ENCODE measurements at regions not wholly inside any gene's neighbourhood (a gene's known extent, or its start where the extent isn't known, plus 50 kb on each side); places are given as distances from the start of the nearest gene placed in this dataset.

DNA sequence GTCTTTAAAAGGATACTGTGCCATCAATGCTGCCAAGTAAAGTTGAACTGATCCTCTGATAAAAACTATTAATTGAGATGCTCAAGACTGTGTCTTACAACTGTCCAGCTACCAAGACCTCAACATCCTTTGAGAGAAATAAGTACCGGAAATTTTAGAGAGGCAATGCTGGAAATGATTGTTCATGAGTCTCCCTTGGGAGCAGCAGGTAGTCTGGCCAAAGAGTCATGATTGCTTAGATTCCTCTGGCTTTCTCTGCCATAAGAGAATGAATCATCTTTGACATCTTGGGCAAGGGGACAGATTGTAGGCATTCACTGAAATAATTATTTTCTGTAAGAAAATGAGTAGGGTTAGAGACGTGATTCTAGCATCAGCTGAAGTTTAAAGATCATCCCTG lies 466.6 kb upstream of the DAB2 start:
- DNase-seq (ENCODE audit: low read depth): peak; percentile 72
- H3K4me3 ChIP-seq (ENCODE audit: low read depth, low read length): no peak overlapping the region

DNA sequence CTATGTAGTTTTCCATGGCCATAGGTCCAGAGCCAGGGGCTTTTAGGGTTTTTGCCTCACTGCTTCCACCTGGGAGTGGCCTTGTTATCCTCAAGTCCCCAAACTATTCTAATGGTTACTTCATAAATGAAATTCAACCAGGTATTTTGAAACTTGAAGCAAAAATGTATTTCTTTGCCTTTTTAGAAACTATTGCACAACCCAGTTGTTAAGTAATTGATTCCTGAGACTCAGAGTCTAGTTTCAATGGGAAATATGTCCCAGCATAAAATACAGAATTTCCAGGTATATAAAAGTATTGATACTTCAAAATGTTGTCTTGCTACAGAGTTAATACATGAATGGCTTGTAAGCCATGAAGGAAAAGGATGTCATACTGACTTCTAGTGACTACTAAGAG lies 456.2 kb upstream of the DAB2 start:
- no peak overlapping the region for H3K4me3 ChIP-seq (ENCODE audit: low read depth, low read length)
- DNase-seq (ENCODE audit: low read depth): no peak

DNA sequence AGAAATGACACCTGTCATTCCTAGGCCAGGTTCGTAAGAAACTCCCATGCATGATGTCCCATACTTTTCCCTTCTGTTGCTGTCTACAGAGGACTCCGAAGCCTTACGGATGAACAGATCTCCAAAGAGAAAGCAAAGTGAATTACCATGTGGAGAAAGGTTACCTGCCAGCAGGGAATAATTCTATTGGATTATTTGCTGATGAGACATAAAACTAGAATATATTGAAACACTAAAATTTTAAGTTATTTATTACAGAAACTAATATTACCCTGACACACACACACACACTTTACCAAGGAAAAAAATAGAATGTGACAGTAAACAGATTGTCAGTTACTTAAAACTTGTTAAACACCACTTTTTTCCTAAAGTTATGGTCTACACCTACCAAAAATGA lies 452.7 kb upstream of the DAB2 start:
- no peak overlapping the region for H3K4me3 ChIP-seq (ENCODE audit: low read depth, low read length)
- DNase-seq (ENCODE audit: low read depth): no peak

DNA sequence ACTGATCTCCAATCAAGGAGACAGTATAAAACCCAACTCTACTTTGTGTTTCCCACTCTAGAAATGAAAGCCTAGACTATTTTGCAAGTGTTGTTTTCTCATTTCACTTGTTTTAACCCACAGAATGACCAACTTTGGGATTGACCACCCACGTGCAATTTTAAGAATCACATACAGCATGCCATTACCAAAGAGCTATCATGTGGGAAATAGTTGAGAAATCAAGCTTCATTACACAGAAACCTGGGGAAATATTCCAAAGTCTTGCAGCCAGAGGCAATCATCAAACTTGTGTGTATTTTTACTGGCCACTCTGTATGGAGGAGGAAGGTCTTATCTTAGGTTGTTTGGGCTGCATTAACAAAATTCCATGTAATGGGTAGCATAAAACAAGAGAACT lies 451.4 kb upstream of the DAB2 start:
- no peak overlapping the region for H3K4me3 ChIP-seq (ENCODE audit: low read depth, low read length)
- no peak for DNase-seq (ENCODE audit: low read depth)

DNA sequence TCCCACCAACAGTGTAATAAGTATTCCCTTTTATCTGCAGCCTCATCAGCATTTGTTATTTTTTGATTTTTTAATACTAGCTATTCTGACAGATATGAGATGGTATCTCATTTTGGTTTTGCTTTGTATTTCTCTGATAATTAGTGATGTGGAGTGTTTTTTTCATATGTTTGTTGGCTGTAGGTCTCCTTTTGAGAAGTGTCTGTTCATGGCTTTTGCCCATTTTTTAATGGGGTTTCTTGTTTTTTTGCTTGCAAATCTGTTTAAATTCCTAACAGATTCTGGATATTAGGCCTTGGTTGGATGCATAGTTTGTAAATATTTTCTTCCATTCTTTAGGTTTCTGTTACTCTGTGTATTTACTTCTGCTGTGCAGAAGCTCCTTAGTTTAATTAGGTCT lies 445.4 kb upstream of the DAB2 start:
- DNase-seq (ENCODE audit: low read depth): no peak
- no peak overlapping the region for H3K4me3 ChIP-seq (ENCODE audit: low read depth, low read length)

DNA sequence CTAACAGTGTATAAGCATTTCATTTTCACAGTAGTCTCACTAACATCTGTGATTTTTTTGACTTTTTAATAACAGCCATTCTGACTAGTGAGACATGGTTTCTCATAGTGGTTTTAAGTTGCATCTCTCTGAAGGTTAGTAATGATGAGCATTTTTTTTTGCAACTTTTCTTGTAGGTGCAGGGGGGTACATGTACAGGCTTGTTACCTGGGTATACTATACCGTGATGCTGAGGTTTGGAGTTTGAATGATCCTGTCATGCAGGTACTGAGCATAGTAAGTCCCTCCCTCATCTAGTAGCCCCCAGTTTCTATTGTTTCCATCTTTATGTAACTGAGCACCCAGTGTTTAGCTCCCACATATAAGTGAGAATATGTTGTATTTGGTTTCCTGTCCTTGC lies 444.6 kb upstream of the DAB2 start:
- H3K4me3 ChIP-seq (ENCODE audit: low read depth, low read length): no peak overlapping the region
- DNase-seq (ENCODE audit: low read depth): no peak

DNA sequence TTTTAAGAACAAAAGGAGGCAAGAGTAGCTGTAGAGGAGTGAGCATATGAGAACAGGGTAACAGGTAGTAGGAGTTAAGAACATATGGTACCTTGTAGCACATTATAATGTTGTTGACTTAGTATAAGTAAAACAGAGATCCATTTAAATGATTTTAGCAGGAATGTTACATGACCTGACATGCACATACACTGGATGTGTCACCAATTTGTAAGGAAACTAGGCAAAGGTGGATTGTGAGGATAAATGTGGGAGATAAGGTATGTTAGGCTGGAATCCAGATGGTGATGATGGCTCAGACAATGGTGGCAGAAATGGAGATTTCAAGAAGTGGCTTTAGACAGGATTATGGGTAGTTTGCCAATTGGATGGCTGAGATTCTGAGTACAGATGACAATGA lies 443.1 kb upstream of the DAB2 start:
- H3K4me3 ChIP-seq (ENCODE audit: low read depth, low read length): no peak overlapping the region
- DNase-seq (ENCODE audit: low read depth): no peak

DNA sequence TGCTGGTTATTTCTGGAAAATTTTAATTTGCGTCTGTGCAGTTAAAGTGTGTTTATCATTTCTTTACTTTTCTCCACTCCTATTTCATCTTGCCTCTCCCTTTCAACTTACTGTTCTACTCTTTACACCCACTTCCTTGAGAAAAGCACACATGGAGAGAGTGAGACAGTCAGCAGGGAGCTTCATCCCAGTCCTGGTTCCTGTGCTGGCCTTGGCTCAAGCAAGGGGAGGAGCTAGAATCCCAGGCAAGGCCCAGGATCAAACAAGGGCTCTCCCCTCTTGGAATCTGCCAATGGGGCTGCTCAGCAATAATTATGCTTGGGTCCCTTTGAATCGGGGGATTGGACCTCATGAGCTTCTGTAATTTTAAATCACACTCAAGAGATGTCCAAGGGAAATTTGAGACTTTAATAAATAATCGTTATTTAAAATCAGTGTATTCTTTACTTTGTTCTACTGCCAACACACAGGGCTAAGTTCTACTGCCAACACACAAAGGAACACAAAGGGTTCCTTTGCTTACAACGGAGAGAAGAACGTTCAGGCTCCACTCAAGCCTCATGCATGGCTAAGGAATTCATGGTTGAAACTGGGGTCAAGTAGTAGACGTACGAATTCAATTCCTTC lies 439.3 kb upstream of the DAB2 start:
- no peak for DNase-seq (ENCODE audit: low read depth)
- H3K4me3 ChIP-seq (ENCODE audit: low read depth, low read length): no peak overlapping the region

DNA sequence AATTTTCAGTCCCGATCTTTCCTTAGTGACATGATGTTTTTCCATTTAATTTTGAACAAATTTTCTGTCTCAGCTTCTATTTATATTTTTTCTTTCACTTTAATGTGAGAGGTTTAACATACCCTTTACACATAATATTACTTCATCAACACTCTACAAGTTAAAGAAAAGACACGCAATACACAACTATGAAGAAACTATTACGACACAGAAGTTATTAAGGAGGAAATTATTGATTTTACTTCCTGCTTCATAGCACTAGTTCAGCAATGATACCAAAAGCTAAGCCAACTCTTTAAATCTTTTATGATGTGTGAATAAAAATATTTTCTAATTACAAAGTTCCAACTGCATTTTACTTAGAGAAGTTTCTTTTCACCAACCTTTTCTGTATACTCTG lies 432.3 kb upstream of the DAB2 start:
- DNase-seq (ENCODE audit: low read depth): no peak
- H3K4me3 ChIP-seq (ENCODE audit: low read depth, low read length): no peak overlapping the region

DNA sequence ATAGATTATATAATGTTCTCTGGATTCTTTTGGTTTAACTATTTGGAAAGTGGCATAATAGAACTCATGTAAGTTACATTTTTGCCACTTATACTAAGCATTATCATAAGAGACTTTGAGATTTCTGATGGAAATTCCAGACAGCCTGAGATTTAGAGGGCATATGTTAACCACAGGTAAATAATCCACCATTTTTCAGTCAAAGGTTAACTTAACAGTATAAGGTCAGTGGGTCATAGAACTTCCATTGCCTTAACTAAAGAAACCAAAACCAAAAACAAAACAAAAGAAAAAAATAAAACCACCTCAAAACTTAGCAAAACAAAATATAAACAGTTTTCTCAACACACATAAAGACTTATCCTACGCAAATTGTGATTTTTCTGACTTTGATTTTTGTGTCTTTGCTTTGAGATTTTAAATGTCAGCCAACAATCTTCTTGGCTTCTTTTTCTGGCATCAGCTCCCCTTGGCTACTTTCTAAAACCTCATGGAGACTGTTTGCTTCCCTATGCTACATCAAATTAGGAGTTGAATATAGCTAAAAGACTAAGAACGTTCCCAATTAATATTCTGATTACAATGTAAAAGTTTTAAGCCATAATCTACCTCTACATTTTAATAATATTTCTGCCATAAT lies 430.1 kb upstream of the DAB2 start:
- no peak for DNase-seq (ENCODE audit: low read depth)
- H3K4me3 ChIP-seq (ENCODE audit: low read depth, low read length): no peak overlapping the region

DNA sequence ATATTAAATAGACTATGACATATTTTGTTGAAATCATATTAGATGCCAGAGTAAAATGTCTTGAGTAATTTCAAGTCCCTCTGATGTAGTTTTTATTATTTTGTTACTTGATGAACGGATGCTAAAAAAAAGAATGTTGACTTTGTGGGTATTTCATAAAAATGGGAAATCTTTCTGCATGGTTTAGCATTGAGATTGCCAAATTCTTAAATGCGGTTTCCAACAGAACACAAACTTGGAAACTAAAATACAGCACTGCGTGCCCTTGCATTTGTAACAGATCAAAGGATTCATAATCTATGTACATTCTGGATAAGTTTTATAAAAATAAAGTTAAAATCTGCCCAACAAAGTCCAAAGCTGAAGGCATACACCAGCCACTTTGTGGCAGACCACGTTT lies 425.5 kb upstream of the DAB2 start:
- no peak for DNase-seq (ENCODE audit: low read depth)
- H3K4me3 ChIP-seq (ENCODE audit: low read depth, low read length): no peak overlapping the region

DNA sequence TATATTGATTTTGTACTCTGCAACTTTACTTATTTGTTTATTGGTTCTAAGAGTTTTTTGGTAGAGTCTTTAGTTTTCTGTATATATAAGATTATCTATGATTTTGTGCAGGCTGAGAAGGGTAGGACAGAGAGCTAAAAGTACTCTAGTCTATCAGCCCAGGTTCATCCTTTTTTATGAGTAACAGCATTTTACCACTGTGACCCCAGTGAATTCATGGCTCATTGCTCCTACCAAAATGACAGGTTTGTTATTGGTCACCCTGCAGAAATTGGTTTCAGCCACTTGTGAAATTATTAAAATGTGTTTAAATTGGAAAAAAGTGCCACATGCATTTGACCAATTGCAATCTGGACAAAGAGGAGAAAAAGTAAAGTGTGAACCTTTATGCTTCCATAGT lies 421.4 kb upstream of the DAB2 start:
- H3K4me3 ChIP-seq (ENCODE audit: low read depth, low read length): no peak overlapping the region
- no peak for DNase-seq (ENCODE audit: low read depth)

DNA sequence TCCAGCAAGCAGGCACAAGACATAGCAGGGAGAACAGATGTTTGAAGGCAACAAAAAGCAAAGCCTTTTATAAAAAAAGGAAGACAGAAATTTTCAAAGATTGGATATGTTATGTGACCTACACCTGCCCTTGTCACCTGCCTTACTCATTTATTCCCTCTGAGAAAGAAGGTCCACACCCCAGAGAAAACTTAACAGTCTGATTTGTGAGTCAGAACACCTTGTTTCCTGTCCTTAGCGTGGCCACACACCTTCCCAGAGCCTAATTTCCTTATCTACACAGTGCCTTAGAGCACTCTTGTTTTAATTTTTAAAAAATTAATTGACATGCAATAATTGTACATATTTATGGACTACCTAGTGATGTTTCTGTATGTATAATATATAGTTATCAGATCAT lies 419.0 kb upstream of the DAB2 start:
- no peak overlapping the region for H3K4me3 ChIP-seq (ENCODE audit: low read depth, low read length)
- DNase-seq (ENCODE audit: low read depth): no peak

DNA sequence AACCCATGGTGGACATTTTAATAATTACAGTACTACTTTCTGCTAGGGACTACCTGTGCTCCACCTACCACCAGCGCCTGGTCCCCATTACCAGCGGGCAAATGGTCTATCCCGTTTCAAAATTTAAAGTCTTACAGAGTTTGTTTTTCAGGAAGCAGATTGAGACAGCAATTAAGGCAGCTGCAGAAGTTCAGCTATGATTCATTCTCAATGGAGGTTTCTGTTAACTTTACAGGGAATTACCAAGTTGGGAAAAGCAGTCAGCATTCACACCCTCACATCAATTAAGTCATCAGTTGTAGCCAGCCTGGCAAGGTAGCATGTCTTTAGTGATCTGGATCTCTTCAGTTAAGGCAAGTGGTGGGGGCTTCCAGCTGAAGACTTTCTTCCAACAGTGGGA lies 410.6 kb upstream of the DAB2 start:
- H3K4me3 ChIP-seq (ENCODE audit: low read depth, low read length): no peak overlapping the region
- no peak for DNase-seq (ENCODE audit: low read depth)

DNA sequence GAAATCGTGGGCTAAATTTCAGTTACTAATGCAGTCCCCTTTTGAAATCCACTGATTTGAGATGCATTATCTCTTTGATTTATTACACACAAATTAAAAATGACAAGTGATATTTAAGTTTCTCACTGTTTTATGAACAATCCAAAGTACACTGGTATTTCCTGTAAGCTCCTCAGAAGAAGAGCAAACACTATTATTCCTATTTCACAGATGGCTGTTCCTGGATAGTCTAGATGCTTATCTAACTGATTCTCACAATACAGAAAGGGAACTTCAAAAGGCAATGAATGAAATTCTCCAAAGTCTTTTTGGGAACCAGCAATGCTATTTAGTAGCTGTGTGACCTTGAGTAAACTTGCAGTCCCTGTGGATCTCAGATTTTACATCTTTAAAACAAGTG lies 404.7 kb upstream of the DAB2 start:
- no peak for DNase-seq (ENCODE audit: low read depth)
- H3K4me3 ChIP-seq (ENCODE audit: low read depth, low read length): no peak overlapping the region

DNA sequence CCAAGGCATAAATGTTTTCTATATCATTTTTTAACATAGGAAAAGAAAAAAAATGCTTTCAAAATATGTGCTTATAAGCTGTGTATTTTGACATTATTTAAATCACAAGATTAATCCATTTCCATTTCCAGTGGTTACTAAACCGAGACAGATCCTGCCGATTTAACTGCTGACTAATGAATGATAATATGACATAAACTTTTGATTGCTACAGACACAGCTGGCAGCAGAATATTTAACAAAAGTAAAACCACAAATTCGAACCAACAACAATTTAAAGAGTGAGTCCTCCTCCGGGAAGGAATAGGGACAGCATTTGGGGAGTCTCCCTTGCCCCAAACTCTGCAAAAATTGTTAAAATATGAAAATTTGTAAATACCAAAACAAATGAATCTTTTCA lies 401.3 kb upstream of the DAB2 start:
- no peak overlapping the region for H3K4me3 ChIP-seq (ENCODE audit: low read depth, low read length)
- no peak for DNase-seq (ENCODE audit: low read depth)

DNA sequence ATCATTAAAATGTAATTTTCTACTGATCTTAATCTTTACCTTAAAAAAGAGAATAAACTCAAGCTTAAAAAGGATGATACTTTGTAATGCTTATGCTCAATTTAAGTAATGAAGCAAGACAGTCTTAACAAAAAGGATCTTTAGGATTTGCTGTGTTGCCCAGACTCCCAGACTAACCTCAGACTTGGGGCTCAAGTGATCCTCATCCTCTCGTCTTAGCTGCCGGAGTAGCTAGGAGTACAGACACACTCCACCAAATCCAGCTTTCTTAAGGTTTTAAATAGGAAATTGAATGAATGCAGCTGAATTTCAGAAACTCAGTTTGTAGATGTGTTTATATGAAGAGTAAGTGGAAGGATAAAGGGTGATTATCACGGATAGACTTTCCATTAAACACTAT lies 400.5 kb upstream of the DAB2 start:
- no peak overlapping the region for H3K4me3 ChIP-seq (ENCODE audit: low read depth, low read length)
- DNase-seq (ENCODE audit: low read depth): no peak

DNA sequence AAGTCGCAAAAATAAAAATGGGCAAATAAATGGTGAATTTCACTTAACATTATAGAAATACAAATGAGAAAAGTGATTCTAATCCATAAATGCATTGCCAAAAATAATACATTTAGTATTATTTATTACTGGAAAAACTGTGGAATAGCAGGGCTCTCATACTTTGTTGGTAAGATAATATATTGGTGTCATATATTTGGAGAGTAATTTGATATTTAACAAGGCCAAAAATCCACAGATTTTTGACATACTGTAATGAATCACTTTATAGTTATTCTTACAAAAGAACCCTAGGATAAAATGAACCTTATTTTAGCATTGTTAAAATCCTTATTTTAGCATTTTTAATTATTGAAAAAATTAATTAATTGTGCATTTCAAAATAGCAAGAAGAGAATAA lies 397.2 kb upstream of the DAB2 start:
- no peak overlapping the region for H3K4me3 ChIP-seq (ENCODE audit: low read depth, low read length)
- no peak for DNase-seq (ENCODE audit: low read depth)

DNA sequence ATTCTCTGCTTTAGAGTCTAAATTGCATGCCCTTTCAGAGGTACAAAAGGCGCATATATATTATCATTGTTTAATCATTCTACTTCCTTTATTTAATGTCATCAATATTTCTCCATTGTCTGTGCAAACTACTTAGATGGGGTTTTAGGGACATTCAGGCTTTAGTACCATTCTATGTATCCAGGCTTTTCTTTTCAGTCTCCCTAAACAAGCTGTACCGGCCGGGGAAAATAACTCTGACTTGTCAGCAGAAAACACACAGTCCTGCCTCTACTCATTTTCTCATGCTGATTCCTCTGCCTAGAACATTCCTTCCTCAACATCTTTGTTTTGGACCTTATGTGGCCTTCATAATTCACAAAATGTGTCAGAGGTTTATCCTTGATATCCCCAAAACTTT lies 392.1 kb upstream of the DAB2 start:
- no peak for DNase-seq (ENCODE audit: low read depth)
- no peak overlapping the region for H3K4me3 ChIP-seq (ENCODE audit: low read depth, low read length)

DNA sequence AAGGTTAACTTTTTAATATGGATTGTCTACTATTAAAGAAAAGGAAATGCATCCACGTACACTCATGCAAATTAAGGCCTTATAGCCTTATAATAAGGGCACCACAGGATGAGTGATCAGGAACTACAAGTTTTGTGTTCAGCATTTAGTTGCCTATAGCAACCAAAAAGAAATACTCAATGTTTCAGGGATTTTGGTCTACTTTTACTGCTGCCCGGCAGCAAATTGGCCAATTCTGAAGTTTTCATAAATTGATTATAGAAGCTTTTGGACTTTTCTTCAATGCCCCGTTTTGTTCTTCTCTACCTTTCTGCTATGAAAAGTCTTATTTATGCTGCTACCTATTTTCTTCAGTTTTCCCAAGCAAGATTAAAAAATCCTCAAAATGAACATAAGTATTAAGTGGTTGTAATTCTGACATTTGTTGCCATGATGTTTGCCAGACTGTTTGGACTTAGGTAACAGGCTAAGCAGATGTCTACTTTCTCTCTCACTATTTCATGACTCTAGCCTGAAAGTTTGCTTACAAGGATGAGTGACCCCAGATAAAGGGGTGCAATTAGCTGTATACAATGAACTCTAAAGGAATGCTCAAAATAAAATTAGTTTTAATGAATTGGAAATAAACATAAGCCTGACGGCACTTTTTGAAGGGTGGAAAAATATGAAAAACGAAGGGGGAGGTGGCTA lies 391.5 kb upstream of the DAB2 start:
- no peak for DNase-seq (ENCODE audit: low read depth)
- H3K4me3 ChIP-seq (ENCODE audit: low read depth, low read length): no peak overlapping the region

DNA sequence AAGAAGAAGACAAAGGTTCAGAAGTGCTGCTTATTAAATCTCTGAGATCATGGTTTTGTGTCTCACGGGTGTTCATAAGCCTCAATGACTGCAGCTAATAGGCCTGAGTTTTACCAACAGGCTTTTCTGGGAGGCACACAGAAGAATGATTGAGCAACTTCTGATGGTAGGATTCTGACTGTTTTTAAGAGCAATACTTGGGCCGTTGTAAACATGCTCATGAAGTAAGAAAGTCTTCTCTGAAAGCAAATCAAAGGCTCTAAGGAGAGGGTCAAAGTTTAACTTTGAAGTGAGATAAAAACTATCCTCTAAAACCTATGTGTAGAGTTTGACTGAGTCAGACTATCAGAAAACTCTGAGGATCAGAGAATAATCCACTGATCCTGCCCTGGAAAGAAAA lies 390.9 kb upstream of the DAB2 start:
- peak; percentile 36 for DNase-seq (ENCODE audit: low read depth)

More for the DNA sequence above, 390.9 kb upstream of the DAB2 start:
- no peak overlapping the region for H3K4me3 ChIP-seq (ENCODE audit: low read depth, low read length)

All from skeletal muscle cell (primary cell).